Activated CD8-positive, alpha-beta memory T cell treated with anti-CD3 and anti-CD28 coated beads for 24 hours (primary cell): ENCODE measurements at regions not wholly inside any gene's neighbourhood (a gene's known extent, or its start where the extent isn't known, plus 50 kb on each side); places are given as distances from the start of the nearest gene placed in this dataset.
"Not testable (repeated sequence)": the region's sequence is repeated elsewhere in the genome, so short reads cannot be mapped to it uniquely, and the experiment has no call there.

Experiments used
- DNase-seq: peaks from one replicate; pipeline ENCODE4 v3.0.0-alpha.2; 2020

DNA sequence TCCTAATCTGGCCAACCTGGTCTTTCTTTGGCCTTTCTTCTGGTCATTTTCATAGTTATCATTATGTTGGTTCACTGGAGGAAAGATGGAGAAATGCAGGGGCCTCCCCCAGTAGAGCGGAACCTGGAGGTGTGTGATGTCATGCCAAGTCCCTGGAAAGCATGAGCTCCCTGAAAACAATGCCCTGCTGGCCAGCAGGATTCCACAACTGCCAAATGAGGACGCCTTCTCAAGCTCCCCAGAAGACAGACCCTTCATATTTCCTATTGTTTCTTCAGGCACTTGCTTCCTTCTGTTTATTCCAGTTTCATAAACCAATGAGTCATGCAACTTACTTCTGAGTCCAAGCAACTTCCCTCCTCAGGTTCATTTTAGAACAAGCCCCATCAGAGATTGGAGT lies 339.0 kb downstream of the GATA3 start:
- no peak for DNase-seq

DNA sequence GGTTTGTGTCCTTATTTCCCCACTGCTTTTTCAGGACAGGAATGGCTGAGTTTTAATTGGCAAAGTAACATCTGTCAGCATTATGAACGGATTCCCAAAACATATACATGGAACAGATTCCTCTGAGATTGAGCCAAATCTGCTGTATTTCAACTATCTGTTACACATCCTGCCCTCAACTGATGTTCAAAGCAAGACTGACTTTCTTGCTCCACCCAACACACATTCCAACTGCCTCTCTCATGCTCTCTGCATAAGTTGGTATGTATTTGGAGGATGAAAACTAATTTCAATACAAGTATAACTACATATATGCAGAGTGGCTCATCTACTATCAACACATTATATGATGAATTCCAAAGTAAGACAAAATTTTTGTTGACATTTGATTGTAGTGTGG lies 342.2 kb downstream of the GATA3 start:
- no peak for DNase-seq

DNA sequence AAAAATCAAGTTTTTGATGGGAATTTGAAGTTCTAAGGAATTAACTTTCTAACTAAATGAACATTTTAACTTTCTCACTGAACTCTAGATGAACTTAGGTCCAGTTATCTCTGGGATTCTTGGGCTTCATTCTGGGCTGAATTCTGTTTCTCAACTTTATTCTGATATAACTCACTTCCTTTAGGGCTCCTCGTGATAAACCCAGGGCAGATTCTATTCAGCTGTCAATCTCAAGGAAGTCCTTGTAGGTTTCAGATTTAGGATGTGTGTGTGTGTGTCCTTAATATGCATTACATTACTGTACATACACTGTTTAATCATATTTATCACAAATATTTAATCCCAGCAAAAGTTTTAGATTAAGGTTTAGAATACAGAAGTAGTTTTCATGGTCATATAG lies 344.3 kb downstream of the GATA3 start:
- DNase-seq: no peak

DNA sequence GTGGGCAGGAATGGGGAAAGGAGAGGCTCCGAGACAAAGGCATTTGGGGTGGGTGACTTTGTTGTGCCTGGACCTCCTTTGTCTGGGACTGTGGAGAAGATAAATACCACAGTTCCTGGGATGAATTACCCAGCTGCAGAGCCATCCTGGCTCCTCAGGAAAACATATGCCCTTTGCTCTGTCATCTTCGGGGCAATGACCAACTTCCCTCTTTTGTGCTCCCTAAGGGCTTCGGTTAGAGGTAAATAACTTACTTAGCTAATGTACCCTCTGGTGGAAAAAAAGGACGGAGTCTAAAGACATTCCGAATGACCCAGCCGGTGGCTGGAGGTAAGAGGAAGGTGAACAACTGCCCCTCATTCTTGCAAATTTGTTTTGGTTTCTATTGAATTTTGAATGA lies 345.7 kb downstream of the GATA3 start:
- no peak for DNase-seq

DNA sequence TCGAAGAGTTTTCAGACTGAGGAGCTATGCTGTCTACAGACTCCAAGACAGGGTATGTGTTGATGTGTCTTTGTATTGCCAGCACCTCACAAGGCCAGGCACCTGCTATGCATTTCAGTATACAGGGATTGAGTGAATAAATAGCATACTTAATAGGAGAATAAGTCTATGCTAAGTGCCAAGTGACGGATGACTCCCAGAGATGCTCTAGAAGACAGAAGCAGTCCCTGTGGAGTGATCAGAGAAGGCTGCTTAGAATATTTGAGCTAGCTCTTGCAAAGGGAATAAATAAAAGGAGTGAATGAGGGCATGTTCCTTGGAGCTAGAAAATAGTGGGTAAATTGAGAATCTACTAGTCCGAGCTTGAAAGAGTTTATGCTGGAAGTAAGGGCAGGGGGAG lies 346.4 kb downstream of the GATA3 start:
- no peak for DNase-seq

DNA sequence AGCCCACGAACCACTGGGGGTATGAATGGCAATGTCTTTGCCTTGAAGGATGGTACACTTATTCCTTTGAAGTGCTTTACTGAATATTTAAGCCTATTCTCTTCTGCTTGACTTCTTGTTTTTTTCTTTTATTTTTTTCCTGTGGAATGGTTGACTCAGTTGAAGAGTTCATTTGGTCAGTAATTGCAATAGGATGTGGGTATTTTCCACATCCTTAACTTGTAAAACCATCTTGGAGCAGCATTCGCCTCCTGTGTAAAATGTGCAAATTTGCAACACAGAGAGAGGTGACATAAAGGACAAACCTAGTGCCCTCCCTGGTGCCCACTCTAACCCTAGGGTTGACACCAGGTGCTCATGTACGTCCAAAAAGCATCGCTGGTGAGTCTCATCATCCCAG lies 347.0 kb downstream of the GATA3 start:
- DNase-seq: no peak

DNA sequence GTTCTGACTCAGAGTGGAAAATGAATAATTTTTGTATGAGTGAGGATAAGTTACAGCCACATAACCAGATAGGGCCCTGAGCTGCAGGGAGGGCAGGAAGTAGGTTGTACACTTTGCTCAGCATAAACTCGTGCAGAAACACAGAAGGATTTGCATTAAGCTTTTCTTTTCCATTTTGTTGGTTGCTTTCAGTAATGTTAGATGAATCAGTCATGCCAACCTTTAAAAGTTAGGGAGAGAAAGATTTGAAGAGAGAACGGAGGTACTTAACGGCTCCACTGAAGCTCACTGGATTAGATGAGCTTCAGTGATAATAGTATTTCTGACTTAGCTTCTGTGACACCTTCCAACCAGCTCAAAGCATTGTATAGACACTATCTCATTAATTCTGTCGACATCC lies 348.1 kb downstream of the GATA3 start:
- no peak for DNase-seq

DNA sequence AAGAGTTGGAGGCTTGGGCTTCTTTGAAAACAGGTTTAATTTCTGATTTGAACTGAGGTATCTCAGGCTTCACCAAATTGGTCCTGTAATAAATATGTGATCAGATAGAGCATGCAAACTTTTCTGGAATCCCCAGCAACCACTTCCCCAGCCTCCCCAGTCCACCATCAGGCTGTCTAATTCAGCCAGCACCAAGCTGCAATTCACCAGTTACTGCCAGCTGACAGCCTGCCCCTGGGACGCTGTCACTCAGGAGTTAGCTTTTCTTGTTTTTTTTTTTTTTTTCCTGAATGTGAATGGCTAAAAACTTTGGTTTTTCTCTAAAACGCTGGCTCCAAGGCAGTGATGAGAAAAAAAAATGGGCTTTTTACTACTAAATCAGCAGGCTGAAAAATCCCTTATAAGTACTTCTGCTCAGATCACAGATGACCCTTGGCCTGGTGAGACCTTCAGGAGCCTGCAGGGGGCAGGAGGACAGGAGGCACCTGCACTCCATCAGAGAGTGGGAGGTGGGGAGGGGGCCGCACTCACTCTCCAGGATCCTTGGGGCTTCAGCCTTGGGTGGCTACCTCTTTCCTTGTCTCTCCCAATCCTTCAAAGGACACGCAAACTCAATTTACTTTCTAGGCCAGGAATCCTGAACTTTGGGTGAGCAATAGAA lies 349.4 kb downstream of the GATA3 start:
- no peak for DNase-seq

DNA sequence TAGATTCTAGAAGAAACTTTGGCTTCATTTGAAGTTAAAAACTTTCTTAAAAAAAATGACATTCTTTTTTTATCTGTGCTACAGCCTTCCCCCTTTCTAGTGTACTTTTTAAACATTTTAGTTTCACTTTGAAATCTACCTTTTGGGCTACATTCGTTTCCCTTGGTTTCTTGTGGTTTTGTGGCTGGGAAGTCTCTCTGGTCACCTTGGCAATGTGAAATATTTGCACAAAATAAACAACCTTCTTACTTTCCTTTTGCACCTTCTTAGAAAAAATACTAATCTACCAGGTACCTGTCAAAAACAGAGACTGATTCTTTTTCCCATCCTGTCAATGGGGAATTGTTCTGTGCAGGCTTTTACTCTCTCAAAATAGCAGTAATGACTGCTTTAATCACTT lies 350.2 kb downstream of the GATA3 start:
- DNase-seq: no peak

DNA sequence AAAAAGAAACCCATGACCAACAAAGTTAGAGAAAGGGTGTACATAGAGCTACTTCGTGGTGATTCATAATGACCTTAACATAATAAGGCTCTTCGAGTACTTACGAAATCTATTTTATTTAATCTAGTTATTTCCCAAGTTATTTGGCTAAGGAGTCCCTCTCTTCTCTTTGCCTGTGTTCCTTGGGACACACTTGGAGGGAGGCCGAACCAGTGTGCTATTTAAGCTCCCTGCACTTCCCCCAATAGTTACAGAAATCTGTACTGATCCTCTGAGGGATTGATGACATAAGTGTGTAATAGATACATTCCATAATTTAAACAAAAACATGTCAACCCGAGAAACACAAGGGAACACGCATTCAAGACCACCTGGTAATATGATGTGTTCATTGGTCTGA lies 351.1 kb downstream of the GATA3 start:
- DNase-seq: no peak

DNA sequence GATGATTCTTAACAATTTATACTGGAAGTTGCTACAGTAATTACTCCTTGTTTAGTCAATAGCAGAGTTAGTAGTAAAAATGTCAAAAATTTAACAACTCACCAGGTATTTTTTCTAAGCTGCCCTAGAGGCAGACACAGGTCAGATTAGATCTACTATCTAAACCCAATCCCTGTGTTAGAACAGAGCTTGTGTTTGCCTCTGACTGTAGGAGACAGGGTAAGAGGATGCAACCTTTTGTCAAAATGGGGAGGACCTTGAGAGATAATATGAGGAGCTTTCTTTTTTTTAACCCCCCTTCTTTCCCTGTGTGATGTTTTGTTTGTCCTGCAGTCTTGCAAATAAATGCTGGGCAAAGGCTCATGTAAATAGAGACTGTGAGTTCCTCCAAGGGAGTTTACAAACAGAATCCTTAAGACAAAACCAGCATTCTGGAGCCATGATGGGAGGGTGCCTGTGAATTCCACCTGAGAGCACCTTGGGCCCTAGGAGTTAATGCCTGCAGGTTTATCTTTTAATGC lies 353.1 kb downstream of the GATA3 start:
- no peak for DNase-seq

DNA sequence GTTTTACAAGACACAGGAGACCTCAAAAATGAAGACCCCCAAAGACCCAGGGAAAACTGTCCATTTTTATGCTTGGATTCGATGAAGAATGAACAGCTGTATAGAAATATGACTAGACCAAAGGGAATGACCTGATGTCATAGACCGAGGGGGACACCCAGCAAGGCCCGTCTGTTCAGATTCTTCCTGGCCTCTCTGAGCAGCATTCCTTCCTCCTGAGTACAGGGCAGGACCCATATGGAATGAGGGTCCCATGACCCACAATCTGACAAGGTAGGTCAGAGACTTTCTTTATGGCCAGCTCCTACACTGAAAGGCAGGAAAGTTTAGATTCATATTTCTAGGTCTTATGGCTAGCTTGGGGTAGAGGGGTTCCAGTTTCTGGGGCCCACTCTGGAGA lies 356.0 kb downstream of the GATA3 start:
- DNase-seq: no peak

DNA sequence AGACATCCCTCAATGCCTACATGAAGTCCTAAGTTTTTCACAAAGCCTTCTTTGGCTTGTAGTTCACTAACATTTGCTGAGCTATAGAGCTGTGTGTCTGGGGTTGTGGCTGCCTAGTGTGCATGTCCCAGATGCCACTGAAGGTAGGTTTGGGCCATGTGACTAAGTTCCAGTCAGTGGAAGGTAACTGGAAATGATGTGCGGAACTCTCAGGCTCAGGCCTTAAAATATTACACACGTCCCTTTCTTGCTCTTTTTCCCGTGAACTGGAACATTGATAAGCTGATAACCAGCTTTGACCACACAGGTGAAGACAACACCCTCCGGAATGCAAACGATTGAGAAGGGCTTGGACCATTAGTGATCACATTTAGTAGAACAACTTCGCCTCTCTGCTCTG lies 358.1 kb downstream of the GATA3 start:
- DNase-seq: no peak

DNA sequence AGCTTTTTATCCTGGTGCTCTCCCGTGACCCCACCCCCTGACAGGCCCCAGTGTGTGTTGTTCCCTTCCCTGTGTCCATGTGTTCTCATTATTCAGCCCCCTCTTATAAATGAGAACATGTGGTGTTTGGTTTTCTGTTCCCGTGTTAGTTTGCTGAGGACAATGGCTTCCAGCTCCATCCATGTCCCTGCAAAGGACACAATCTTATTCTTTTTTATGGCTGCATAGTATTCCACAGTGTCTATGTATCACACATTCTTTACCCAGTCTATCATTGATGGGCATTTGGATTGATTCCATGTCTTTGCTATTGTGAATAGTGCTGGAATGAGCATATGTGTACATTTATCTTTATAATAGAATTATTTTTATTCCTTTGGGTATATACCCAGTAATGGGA lies 360.5 kb downstream of the GATA3 start:
- DNase-seq: not testable (repeated sequence)

DNA sequence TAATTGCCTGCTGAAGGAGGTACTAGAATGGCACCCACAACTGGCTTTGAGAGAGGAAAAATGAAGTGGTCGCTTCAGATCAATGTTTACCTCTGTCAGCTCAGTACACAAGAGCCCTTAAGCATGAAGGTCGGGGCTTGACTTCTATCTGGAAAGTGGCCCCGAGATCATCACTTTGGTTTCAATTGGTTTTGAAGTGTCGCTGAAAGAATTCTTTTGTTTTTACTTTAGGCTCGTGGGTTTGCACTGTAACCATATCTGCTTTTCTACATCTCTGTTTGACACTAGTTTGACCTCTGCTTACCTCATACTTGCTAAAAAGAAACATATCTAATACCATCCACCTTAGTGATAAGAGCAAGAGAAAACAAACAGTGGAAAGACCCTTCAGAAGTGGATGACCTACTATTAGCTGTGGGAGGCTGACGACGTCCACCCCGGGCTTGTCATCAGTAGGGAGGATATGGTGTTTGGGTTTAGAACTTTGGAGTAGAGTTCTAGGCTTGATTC lies 361.8 kb downstream of the GATA3 start:
- no peak for DNase-seq

DNA sequence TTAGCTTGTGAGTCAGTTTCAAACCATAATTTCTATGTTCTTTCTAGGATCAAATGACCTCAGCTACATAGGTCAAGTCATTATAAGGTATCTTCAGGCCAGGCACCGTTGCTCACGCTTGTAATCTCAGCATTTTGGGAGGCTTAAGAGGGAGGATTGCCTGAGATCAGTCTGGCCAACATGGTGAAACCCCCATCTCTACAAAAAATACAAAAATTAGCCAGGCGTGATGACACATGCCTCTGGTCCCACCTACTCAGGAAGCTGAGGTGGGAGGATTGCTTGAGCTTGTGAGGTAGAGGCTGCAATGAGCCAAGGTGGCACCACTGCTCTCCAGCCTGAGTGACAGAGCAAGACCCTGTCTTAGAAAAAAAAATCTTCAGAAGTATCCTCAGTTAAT lies 362.3 kb downstream of the GATA3 start:
- DNase-seq: no peak

DNA sequence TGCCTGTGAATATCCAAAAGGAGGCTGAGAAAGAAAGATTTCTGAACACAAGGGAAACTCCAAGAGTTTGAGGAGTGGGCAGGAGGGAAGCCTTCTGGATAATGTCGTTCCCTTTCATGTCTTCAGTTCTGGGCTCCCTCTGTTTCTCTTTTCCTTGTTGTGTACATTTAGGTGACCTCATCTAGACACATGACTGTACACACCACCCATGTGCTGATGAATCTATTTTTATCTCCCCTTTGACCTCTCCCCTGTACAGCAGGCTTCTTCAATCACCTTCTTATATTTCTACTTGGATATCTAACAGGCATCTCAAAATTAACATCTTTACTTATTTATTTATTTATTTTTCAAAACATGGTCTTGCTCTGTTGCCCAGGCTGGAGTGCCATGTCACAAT lies 363.1 kb downstream of the GATA3 start:
- DNase-seq: no peak

DNA sequence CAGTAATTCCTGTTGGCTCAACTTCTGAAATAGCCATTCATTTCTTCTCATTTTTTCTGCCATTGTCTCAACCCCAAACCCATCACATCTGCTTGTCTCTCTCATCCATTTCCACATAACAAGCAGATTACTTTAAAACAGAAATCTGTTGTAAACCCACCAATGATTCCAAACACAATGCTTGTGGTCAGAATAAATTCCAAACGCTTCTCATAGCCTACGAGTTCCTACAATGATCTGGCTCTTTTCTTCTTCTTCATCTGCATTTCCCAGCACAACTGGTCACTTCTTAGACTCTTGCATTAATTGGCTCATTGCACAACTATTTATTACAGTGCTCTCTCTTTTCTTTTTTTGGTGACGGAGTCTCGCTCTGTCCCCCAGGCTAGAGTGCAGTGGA lies 364.1 kb downstream of the GATA3 start:
- no peak for DNase-seq

DNA sequence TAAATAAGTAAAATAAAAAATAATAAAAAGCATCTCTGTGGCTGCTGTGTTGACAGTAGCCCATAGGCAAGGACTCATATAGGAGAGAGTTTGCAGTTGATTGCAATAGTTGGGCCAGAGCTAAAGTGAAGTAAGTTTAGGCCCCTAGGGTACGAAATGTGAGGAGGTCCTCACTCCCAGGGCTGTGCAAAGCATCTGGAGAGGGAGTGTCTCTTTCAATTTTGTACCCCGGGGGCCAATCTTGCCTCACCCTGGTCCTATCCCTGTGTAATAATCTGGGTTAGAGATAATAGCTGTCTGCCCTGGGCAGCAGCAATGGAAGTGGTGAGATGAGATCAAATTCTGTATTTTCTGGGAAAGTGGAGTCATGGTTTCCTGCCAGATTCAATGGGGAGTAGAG lies 365.7 kb downstream of the GATA3 start:
- no peak for DNase-seq

DNA sequence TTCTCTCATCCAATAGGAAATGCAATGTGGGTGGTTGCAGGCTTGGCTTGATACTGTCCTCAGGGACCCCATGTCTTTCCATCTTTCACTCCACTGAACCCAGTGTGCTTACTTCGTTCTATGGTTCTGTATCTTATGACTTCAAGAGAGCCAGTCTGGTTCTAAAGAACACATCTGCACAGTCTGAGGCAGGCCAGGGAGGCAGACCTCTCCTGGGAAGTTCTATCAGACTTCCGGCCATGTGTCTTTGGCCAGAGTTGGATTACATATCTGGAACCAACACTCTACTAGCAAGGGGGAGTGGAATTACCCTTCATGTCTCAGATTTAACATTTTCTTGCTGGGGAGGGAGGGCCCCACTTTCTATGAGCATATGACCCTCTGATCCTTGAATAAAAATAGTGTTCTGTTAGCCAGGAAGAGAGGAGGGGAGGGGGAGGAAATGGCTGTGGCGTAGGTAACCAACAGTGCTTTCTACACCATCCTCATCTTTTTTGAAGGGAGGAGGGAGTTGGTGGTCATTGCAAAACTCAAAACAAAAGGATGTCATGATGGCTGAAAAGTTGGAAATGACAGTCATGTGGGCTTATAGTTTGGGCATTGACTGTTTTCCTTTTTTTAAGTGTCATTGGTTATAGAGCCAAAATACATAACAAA lies 370.2 kb downstream of the GATA3 start:
- no peak for DNase-seq

DNA sequence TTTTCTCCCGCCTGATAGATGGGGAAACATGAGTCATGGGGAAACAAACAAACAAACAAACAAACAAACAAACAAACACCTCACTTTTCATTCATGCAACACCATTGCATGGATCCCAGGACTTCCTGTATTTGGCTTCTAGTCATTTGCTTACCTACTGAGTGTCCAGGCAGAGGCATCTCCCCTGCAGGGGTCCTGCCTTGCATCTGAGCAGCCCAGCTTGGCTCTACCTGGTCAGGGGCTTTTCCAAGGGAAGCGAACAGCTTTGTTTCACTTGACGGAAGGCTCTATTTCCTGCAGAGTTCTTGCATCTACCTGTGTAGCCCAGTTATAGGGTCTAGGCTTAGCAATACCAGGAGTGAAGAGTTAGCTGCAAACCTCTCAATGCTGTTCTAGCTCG lies 374.2 kb downstream of the GATA3 start:
- no peak for DNase-seq

DNA sequence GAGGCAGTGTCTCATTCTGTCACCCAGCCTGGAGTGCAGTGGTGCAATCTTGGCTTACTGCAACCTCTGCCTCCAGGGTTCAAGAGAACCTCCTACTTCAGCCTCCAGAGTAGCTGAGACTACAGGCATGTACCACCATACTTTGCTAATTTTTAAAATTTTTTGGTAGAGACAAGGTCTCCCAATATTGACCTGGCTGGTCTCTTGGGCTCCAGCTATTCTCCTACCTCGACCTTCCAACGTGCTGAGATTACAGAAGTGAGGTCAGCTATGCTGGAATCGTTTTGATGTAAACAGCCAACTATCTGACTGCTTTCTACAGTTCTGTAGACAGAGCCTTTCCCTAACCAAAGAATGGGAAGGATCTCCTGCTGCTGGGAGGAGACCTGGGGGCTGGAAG lies 375.8 kb downstream of the GATA3 start:
- DNase-seq: no peak

DNA sequence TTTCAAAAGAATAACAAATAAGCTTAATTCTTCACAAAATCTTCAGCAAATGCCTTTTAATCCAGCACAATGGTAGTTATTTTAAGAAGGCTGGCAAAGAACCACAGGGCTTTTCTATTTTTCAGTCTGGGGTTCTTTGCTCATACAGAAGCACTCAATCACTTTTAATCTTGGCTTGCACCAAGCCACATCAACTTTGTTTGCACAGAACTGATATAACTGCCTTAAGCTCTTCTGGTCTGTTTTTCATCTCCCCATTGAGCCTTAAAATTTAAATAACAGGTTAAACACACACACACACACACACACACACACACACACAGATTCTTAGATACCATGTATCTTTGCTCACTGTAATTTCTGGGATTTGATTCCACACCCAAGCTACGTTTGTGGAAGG lies 377.0 kb downstream of the GATA3 start:
- DNase-seq: no peak

DNA sequence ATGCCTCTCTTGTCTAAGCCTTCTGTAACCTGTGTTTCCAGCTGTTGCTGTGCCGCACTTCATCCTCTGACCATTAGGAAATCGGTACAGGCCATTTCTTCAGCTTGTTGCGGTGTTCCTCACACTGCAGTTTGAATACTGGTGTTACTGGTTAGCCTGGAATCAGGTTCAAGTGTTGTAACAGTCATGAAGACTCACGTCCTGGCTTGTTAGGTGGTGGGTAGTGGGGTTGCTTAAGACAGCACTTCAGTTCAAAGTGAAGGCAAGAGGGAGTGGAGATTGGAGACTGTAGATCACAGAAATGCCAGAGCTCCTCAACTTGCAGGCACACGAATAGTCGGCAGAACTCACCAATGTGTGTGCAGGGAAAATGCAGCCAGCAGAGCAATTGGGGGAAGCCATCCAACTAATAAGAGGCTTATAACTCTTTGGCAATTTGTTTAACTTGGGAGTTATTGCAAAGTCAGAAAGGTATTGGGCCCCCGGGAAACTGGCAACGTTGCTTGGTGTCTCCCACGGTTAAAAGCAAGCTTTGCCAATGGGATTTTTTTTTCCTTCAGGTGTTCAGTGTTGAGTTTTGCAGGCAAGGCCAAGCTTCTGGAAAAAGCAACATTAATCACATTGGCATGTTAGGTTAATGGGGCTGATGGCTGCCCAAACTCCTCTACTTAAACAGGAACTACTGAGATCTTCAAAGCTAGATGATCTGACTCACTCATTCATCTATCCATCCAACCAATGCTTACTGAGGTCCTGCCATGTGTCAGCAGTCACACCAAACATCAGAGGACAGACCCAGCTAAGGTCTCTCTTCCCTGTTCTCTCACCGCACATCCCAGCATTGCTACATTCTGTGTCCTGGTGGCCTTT lies 380.9 kb downstream of the GATA3 start:
- no peak for DNase-seq
